Activated CD4-positive, CD25-positive, alpha-beta regulatory T cell treated with anti-CD3 and anti-CD28 coated beads, Interleukin-2, amount 50 U/mL, for 16 hours (primary cell): ENCODE measurements at regions not wholly inside any gene's neighbourhood (a gene's known extent, or its start where the extent isn't known, plus 50 kb on each side); places are given as distances from the start of the nearest gene placed in this dataset.
"Not testable (repeated sequence)": the region's sequence is repeated elsewhere in the genome, so short reads cannot be mapped to it uniquely, and the experiment has no call there.

Experiments
- DNase-seq: peaks from one replicate; pipeline ENCODE4 v3.0.0-alpha.2; 2020; ENCODE audit warnings: low read depth, low spot score

DNA sequence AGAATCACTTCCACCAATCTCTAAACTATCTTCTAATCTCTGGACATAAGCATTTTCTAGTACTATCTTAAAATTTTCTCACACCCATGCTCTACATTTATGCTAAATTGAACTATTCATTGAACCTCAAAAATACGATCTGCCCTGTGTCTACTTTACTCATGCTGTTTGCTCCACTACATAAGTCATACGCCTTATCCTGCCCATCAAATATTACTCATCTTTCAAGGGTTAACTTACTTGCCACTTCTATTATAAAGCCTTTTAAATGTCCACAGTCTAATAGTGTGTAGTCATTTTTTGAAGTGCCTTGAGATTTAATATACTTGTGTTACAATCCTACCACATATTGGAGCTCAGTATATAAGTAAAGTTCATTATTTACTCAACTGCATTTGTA, 727.7 kb upstream of the SLIT2 start:
- no peak for DNase-seq

DNA sequence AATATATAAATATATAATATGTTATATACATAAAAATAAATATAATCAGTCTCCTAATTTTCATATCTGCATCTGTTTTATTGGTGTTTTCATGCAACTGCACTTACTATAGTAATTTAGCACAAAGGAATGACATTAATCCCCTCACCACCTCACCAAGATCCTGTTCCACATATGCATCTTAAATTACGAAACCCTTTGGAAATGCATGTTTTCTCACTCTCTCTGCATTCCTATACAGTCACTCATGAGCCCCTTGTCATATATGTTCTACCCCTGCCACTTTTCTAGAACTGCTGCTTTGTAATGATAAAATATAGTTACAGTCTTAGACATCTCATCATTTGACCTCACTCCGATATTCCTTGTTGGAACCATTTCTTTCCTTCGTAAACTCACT, 728.7 kb upstream of the SLIT2 start:
- DNase-seq, result no peak

DNA sequence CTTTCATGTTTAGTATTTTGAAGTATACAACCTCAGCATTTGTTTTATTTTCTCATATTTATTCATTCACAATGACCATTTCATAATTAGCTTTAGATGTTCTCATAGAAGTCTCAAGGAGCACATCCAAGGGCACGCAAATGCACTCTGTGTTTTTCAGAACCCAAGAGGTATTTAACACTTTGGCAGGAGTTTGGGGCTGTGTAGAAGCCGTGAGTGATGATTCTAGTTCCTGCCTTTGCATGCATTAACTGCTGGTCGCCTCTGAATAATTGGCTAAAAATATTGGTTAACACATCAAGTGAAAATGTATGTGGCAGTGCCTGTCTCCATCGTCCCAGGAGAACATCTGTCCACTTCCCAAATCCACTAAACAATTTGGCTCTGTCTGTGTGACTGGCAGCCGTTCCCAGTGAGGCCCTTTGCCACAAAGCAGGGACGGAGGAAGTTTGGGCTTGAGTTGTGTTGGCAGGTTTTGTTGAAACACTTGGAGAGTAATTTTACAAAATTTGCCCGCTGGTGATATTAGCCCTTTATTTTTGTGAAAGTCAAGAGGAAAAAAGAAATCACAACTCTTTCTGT, 730.7 kb upstream of the SLIT2 start:
- no peak for DNase-seq

DNA sequence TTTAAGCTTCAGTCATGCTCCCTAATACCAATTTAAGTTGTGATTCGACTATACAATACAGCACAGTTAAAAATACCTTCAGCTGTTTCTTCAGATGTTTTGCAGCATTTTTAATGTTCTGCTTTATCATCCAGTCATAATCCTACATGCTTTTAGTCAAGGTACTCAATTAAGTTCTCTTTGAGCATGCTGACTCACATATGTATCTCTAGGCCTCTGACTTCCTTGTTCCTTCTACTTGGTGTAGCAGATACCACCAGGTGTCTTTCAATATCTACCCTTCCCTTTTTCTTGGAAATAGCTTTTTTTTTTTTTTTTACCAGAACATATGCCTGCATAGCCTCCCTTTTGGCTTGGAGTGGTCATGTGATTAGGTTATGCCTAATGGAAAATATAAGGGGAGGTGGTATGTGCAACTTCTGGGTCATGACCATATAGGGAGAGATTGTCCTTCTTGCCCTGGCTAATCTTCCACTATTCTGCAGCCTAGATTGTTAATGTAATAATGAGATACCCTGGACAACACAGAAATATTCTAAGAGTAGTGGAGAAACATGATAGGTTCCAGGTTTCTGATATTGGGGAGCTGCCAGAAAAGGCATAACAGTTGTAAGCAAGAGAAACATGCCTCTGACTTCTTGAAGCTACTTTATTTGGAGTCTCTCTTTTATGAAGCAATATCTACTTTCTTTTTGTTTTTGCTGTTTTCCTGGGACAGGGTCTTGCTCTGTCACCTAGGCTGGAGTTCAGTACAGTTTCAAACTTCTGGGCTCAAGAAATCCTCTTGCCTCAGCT, 737.2 kb upstream of the SLIT2 start:
- no peak for DNase-seq

DNA sequence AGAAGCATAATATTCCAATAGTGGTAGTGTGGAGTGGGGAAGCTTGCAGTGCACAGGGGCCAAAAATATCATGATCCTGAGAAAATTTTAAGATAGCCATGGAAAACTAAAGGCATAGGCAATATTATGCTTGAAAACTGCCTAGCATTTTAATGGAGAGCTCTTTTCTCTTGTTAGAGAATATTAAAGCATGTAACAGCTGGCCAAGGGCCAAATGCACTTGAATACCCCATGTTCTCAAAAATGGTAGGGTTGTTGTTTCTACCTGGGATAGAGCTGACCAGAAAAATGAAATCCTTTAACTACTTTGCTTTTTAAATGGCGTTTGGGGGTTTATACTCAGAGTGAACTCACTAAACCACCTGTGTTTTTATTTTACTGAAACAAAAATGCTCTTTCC, 739.6 kb upstream of the SLIT2 start:
- no peak for DNase-seq

DNA sequence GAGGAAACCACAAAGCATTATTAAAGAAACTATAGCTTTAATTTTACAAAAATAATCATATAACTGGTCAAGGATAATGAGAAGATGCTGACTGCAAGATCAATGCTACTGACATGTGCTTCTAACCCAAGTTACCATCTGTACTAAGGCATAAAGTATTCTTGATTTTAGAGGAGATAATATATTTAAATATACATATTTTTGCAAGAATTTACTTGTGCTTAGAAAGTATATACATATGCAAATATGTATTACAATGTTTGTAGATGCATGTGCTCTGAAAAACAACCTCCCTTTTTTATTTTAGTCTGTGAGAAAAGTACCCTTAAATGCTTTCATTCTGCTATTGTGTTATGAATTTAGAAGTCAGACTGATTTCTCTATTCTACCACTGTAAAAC, 740.7 kb upstream of the SLIT2 start:
- no peak for DNase-seq

DNA sequence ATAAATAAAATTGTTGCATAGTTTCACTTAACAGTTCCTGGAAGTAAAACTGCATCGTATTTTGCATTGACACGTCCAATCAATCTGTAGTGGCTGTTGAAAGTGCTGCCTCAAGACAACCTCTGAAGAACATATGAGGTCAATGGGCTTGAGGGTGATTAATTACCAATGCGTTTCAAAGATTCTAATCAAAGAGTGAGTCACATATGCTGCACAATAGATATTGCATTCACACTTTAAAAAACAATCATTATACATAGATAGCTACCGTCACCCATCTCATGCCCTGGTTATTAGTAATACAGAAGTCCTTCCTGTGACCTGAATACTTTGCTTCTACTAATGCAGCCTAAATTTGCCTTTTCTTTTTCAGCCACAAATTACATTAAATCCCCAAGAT, 743.3 kb upstream of the SLIT2 start:
- DNase-seq, result no peak

DNA sequence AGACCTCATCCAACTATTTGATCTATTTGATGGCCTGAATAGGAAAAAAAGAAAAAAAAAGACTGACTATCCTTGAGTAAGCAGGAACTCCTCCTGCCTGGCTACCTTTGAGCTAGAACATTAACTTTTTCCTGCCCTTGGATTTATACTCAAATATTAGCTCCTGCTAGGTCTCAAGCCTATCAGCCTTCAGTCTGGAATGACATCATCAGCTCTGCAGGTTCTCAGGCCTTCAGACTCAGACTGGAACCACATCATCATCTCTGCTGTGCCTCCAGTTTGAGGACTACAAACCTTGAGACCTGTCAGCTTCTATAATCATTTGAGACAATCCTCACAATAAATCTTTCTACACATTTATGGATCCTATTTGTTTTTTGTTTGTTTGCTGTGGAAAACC, 754.0 kb upstream of the SLIT2 start:
- no peak for DNase-seq

DNA sequence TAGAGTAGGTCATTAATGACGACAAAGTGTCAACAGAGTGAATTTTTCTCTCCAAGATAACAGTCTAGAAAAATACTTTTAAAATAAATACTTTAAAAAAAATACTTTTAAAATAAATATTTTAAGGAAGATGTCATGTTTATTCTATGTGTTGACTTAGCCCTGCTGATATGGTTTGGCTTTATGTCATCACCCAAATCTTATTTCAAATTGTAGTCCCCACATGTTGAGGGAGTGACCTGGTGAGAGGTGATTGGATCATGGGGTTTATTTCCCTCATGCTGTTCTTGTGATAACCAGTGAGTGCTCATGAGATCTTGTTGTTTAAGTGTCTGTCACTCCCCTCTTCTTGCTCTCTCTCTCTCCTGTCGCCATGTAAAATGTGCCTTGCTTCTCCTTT, 754.9 kb upstream of the SLIT2 start:
- DNase-seq, result no peak

DNA sequence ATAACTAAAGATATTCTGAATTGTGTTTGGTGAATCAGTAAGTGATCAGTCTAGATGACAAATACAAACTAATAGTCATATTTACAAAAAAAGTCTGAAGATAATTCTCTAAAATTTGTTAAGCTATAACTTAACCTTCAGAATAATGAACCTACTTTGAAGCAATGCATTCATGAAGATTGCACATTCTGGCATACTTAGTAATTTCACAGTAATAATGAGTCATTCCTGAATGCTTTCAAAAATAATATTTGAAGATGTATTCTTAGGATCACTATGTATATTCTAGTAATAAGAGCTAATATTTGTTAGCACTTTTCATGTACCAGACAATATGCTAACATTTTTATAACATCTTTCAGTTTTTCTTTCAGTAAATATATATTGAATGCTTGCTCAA, 756.7 kb upstream of the SLIT2 start:
- no peak for DNase-seq

DNA sequence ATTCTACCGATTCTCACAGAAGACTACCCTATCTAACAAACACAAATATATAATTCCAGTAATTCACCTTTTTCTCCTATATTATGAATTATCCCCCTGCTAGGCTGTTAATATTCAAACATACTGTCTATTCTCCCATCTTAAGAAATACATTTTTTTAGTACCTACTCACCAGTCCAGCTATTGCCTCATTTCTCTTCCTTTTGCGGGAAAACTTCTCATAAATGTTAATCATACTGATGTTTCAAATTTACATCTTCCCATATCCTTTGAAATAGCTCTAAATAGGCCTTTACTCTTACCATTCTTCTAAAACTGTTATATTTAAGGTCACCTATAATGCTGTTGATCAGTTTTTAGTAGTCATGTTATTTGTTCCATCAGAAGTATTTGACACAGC, 759.1 kb upstream of the SLIT2 start:
- DNase-seq, result no peak

DNA sequence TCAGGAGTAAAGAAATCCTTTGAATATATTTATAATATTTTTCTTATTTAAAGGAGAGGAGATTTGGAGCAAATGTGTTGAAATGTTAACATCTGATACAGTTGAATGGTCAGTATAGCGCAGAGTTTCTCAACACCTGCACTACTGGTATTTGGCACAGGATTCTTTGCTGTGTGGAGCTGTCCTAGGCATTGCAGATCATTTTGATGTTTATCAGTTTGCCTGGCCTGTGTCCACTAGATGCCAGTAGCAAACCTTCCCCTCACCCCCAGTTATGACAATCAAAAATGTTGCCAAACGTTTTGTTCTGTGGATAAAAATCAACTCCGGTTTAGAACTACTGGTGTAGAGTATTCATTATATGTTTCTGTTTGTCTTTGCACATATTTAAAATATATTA, 765.3 kb upstream of the SLIT2 start:
- DNase-seq, result no peak

DNA sequence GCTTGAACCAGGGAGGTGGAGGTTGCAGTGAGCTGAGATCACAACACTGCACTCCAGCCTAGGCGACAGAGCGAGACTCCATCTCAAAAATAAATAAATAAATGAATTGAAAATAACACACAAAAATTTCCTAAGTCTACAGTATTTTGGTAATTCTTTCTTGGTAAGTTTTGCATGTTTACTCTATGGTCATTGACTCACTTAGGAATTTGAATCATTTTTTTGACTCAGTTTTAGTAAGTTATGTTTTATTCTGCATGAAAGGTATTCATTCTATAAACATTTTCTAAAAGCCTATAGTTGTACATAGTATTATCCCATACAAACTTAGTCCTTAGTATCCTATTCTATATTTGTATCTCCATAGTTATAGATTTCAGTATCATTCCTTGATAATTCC, 772.9 kb upstream of the SLIT2 start:
- DNase-seq, result no peak

DNA sequence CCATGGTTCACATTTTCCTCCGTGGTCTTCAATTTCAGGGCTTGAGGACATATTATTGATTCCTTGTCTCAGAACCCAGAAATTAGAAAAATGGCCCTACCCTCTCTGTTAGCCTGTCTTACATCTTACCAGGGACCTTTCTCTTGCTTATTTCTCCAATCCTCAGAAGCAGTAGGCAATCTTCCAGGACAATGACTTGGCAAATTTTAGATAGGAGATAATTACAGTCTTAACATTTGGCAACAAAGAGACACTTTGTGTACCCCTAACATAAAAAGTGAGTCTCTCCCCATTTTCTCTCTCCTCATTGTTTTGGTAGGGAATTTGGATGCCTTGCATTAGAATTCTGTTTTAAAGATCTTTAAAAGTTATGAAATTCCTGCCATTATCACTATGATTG, 778.1 kb upstream of the SLIT2 start:
- no peak for DNase-seq

DNA sequence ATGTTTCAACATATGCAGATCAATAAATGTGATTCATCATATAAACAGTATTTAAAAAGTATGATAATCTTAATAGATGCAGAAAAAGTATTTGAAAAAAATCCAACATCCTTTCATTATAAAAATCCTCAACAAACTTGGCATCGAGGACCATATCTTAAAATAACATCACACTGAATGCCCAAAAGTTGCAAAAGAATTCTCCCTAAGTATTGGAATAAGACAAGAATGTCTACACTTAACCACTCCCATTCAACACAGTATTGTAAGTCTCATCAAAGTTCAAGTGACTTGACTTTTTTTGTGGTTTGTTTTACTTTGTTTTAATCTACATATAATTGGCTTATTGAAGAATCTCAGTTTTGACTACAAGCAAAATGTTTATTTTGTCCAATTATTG, 779.0 kb upstream of the SLIT2 start:
- DNase-seq, result no peak

DNA sequence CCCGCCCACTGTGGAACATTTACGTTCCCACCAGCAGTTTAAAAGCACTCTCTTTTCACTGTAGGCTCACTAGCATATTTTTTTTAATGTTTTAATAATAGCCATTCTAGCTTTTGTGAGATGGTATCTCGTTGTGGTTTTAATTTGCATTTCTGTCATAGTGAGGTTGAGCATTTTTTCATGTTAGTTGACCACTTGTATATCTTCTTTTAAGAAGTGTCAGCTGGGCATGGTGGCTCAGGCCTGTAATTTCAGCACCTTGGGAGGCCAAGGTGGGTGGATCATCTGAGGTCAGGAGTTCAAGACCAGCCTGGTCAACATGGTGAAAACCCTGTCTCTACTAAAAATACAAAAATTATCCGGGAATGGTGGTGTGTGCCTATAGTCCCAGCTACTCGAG, 781.7 kb upstream of the SLIT2 start:
- not testable (repeated sequence) for DNase-seq

DNA sequence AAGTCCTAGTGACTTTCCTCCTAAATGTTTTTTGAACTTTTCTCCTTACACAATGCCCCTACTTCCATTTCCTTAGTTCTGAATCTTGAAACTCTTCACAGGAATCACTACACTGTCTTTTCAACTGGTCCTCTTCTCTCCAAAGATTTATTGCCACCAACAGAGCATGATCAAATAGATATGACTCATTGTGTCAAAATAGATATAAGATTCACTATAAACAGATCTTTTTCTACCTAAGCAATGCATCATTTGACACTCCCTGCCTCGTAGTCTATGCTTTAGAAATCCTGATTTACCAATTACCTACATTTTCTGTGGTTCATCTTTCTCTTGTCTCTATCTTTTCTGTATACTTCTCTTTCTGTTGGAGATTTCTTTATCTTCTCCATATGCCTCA, 789.6 kb upstream of the SLIT2 start:
- DNase-seq, result no peak

DNA sequence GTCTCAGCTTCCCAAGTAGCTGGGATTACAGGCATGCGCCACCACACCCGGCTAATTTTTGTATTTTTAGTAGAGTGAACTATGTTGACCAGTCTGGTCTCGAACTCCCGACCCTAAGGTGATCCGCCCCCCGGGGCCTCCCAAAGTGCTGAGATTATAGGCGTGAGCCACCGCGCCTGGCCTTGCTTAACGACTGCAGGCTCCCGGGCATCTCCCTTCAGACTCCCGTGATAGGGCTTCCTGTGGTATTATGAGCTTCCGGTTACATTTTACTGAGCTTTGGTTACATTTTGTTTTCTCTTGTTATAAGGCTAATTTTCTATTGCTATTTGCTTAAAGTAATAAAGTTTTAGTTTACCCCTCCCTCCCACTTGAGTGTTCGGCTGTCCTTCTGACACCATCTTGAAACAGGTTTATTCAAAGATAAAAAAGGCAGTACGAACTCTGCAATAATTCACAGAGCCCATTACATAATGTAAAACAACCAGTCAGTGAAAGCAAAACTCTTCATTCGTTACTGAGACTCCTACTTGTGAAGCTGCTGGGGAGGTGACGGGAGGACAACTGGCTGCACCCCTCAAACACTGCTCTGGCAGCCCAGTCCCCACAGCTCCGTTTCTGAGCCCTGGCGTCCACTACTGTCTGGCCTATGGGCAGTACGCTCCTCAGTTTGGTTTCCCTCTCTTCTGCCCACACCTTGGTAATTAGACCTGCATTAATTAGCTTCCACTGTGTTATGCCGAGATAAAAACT, 795.7 kb upstream of the SLIT2 start:
- DNase-seq, result no peak

DNA sequence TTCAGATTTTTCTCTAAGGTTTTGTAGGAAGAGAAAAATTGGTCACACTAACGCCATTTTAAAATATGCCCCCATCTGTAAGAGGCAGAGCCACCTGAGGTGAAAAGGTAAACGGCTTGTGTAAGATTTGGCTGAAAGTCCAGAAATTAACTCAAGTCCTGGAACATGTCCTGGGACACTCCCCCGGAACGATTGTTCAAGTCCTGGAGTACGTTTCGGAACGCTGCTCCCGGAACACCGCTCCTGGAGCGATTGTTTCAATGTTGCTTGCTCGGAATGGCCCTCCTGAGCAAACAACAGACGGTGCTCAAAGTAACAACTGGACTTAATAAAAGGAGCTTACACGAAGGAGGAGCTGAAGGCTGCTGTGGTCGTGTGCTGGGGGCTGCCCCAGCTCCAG, 796.5 kb upstream of the SLIT2 start:
- no peak for DNase-seq

DNA sequence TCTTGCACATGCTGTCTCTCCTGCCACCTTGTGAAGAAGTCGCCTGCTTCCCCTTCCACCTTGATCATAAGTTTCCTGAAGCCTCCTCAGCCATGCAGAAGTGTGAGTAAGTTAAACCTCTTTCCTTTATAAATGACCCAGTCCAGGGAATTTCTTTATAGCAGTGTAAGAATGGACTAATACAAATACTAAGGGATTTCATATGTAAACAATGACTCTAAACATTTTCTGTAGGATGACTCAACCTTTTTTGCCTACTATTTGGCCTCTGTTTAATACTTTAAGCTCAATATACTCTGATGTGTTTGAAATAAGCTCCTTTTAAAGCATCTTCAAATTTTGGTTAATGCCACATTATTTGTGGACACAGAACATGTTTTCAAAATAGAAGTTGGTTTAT, 813.5 kb upstream of the SLIT2 start:
- no peak for DNase-seq

DNA sequence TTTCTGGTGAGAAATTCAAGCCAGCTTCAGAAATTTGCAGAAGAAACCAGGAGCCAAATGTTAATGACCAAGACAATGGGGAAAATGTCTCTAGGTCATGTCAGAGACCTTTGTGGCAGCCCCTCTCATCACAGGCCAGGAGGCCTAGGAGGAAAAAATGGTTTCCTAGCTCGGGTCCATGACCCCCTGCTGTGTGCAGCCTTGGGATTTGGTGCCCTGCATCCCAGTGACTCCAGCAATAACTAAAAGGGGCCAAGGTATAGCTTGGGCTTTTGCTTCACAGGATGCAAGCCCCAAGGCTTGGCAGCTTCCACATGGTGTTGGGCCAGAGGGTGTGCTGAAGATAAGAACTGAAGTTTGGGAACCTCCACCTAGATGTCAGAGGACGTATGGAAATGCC, 814.7 kb upstream of the SLIT2 start:
- no peak for DNase-seq

DNA sequence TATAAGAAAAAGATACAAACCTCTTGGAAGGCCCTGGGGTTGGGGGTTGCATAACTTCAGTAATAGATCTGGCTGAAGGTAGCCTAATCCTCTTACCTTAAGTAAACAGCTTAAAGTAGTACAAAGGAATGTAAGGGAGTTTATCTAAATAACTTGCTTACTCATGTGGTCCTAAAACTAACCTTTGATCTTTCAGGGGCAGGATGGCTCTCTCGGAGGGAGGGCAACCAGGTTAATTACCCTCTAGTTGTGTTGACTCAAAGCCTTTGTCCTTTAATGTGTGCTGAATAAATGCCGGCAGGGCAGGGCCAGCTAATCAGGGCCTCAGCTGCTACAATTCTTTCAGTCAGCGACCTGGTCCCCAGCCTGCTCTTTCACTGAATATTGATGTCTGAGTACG, 822.0 kb upstream of the SLIT2 start:
- DNase-seq, result no peak

DNA sequence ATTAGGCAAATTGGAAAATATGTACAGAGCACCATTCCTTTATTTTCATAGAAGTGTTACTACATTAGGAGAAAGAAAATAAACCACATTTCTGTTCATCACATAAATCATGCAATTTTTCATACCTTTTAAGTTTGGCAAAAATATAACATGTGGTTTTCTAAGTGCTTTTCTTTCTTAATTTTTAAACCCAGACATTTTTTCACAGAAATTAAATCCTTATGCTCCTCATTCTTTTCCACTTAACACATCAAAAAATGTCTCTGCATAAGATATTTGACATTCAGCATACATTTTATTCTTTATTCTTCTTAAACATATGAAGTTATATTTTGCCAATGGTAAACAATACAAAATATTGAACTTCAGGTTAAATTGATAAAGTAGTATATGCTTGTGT, 826.6 kb upstream of the SLIT2 start:
- no peak for DNase-seq
